ENCODE measurements at regions not wholly inside any gene's neighbourhood (a gene's known extent, or its start where the extent isn't known, plus 50 kb on each side); places are given as distances from the start of the nearest gene placed in this dataset.
"Not testable (repeated sequence)": the region's sequence is repeated elsewhere in the genome, so short reads cannot be mapped to it uniquely, and the experiment has no call there.

- DNase-seq (ENCODE audit: low spot score), result no peak
These were observed 342.9 kb downstream of the IL20RB start for GRCh38 chr3:137300703-137301102.

GRCh38 chr3:137304313-137305056, 346.7 kb downstream of the IL20RB start:
- no peak for DNase-seq (ENCODE audit: low spot score)

GRCh38 chr3:137324114-137324513, 366.3 kb downstream of the IL20RB start:
- no peak for DNase-seq (ENCODE audit: low spot score)

- DNase-seq (ENCODE audit: low spot score), result no peak
These were observed 367.4 kb downstream of the IL20RB start for GRCh38 chr3:137325170-137325569.

GRCh38 chr3:137325934-137326333, 368.2 kb downstream of the IL20RB start:
- no peak for DNase-seq (ENCODE audit: low spot score)

- DNase-seq (ENCODE audit: low spot score), result no peak
These were observed 371.8 kb downstream of the IL20RB start for GRCh38 chr3:137329594-137329993.

- no peak for DNase-seq (ENCODE audit: low spot score)
These were observed 372.5 kb downstream of the IL20RB start for GRCh38 chr3:137330246-137330645.

- no peak for DNase-seq (ENCODE audit: low spot score)
These were observed 374.5 kb downstream of the IL20RB start for GRCh38 chr3:137332297-137332696.

- DNase-seq (ENCODE audit: low spot score), result no peak
These were observed 377.7 kb downstream of the IL20RB start for GRCh38 chr3:137335478-137335877.

GRCh38 chr3:137338400-137338799, 380.6 kb downstream of the IL20RB start:
- DNase-seq (ENCODE audit: low spot score), result not testable (repeated sequence)

GRCh38 chr3:137343283-137343682, 385.5 kb downstream of the IL20RB start:
- DNase-seq (ENCODE audit: low spot score), result no peak

- no peak for DNase-seq (ENCODE audit: low spot score)
These were observed 389.3 kb downstream of the IL20RB start for GRCh38 chr3:137347132-137347531.

- no peak for DNase-seq (ENCODE audit: low spot score)
These were observed 390.1 kb downstream of the IL20RB start for GRCh38 chr3:137347817-137348368.

GRCh38 chr3:137348936-137349335, 391.2 kb downstream of the IL20RB start:
- DNase-seq (ENCODE audit: low spot score), result no peak

- DNase-seq (ENCODE audit: low spot score), result no peak
These were observed 392.0 kb downstream of the IL20RB start for GRCh38 chr3:137349557-137350348.

GRCh38 chr3:137360531-137361201, 402.9 kb downstream of the IL20RB start:
- no peak for DNase-seq (ENCODE audit: low spot score)

GRCh38 chr3:137382005-137382594, 382.0 kb upstream of the SOX14 start:
- DNase-seq (ENCODE audit: low spot score), result no peak

GRCh38 chr3:137385922-137386321, 378.2 kb upstream of the SOX14 start:
- no peak for DNase-seq (ENCODE audit: low spot score)

GRCh38 chr3:137409584-137409983, 354.5 kb upstream of the SOX14 start:
- no peak for DNase-seq (ENCODE audit: low spot score)

- no peak for DNase-seq (ENCODE audit: low spot score)
These were observed 354.1 kb upstream of the SOX14 start for GRCh38 chr3:137410028-137410427.

GRCh38 chr3:137420198-137420995, 343.7 kb upstream of the SOX14 start:
- no peak for DNase-seq (ENCODE audit: low spot score)

All from A172 (cell line).